ENCODE measurements at regions not wholly inside any gene's neighbourhood (a gene's known extent, or its start where the extent isn't known, plus 50 kb on each side); places are given as distances from the start of the nearest gene placed in this dataset.

- Histone ChIP-seq H3K27ac (no peak overlapping the region), H3K4me3 (no peak overlapping the region), H3K4me2 (no peak overlapping the region), H3K4me1 (replicated peaks; ENCODE audit: insufficient read depth) (no peaks in the 10 kb centered on the region), H3F3A (ENCODE audit: insufficient read depth, low read depth) (no peaks in the 10 kb centered on the region), H3K9me2 (ENCODE audit: insufficient read depth) (no peaks in the 10 kb centered on the region), H3K79me2 (ENCODE audit: low read depth) (no peaks in the 10 kb centered on the region), H2AFZ (no peak overlapping the region), H3K36me3 (ENCODE audit: low read depth) (no peaks in the 10 kb centered on the region), H3K27me3 (ENCODE audit: insufficient read depth, low read depth) (no peaks in the 10 kb centered on the region), H4K20me1 (ENCODE audit: insufficient read depth) (no peaks in the 10 kb centered on the region), H3K9me3 (ENCODE audit: insufficient read depth, low read depth) (no peaks in the 10 kb centered on the region)
- DNase-seq: no peak
- no TSS peak for BruUV-seq (replicated peaks)
- CTCF ChIA-PET: no interaction called here
- TF ChIP-seq CTCF (conservative IDR thresholded peaks at IDR 0.05): no peak
- no peak for TF ChIP-seq EZH2 (IDR thresholded peaks at IDR 0.05; ENCODE audit: low read depth)
- POLR2A ChIA-PET (ENCODE audit: unreplicated experiment): no interaction called here
- intact Hi-C loops (cut with micrococcal nuclease; ENCODE audit: unreplicated experiment): no loop called here
Observed at GRCh38 chr4:114458728-114459127, 139.9 kb upstream of the UGT8 start.

GRCh38 chr4:114464726-114465272 is 133.8 kb upstream of the UGT8 start:
- no peak for TF ChIP-seq EZH2 (IDR thresholded peaks at IDR 0.05; ENCODE audit: low read depth)
- TF ChIP-seq CTCF (conservative IDR thresholded peaks at IDR 0.05): no peak
- H3K9me2 ChIP-seq (ENCODE audit: insufficient read depth): no peaks in the 10 kb centered on the region
- no peak overlapping the region for H3K27ac ChIP-seq
- intact Hi-C loops (cut with micrococcal nuclease; ENCODE audit: unreplicated experiment): no loop called here
- no peaks in the 10 kb centered on the region for H3K27me3 ChIP-seq (ENCODE audit: insufficient read depth, low read depth)
- H3K9me3 ChIP-seq (ENCODE audit: insufficient read depth, low read depth): no peaks in the 10 kb centered on the region
- no peak overlapping the region for H3K4me3 ChIP-seq
- no peaks in the 10 kb centered on the region for H3K79me2 ChIP-seq (ENCODE audit: low read depth)
- ChIA-PET POLR2A (ENCODE audit: unreplicated experiment) (no interaction called here), CTCF (no interaction called here)
- BruUV-seq (replicated peaks): no TSS peak
- no peaks in the 10 kb centered on the region for H3K4me1 ChIP-seq (replicated peaks; ENCODE audit: insufficient read depth)
- H4K20me1 ChIP-seq (ENCODE audit: insufficient read depth): no peaks in the 10 kb centered on the region
- H3K4me2 ChIP-seq: no peak overlapping the region
- DNase-seq: no peak
- H2AFZ ChIP-seq: no peak overlapping the region
- H3F3A ChIP-seq (ENCODE audit: insufficient read depth, low read depth): no peaks in the 10 kb centered on the region
- H3K36me3 ChIP-seq (ENCODE audit: low read depth): no peaks in the 10 kb centered on the region

GRCh38 chr4:114465766-114466165 is 132.8 kb upstream of the UGT8 start:
- intact Hi-C loops (cut with micrococcal nuclease; ENCODE audit: unreplicated experiment): no loop called here
- H3K4me2 ChIP-seq: no peak overlapping the region
- no peak overlapping the region for H3K4me3 ChIP-seq
- H3K9me2 ChIP-seq (ENCODE audit: insufficient read depth): no peaks in the 10 kb centered on the region
- no peak overlapping the region for H3K27ac ChIP-seq
- no peaks in the 10 kb centered on the region for H3K27me3 ChIP-seq (ENCODE audit: insufficient read depth, low read depth)
- H2AFZ ChIP-seq: no peak overlapping the region
- H3K36me3 ChIP-seq (ENCODE audit: low read depth): no peaks in the 10 kb centered on the region
- no peaks in the 10 kb centered on the region for H3K79me2 ChIP-seq (ENCODE audit: low read depth)
- no peaks in the 10 kb centered on the region for H3F3A ChIP-seq (ENCODE audit: insufficient read depth, low read depth)
- BruUV-seq (replicated peaks): no TSS peak
- ChIA-PET CTCF (no interaction called here), POLR2A (ENCODE audit: unreplicated experiment) (no interaction called here)
- no peaks in the 10 kb centered on the region for H3K4me1 ChIP-seq (replicated peaks; ENCODE audit: insufficient read depth)
- no peaks in the 10 kb centered on the region for H3K9me3 ChIP-seq (ENCODE audit: insufficient read depth, low read depth)
- no peak for DNase-seq
- no peaks in the 10 kb centered on the region for H4K20me1 ChIP-seq (ENCODE audit: insufficient read depth)
- TF ChIP-seq EZH2 (IDR thresholded peaks at IDR 0.05; ENCODE audit: low read depth) (no peak), CTCF (conservative IDR thresholded peaks at IDR 0.05) (no peak)

Data from PC-9 (cell line).